Right atrium auricular region (tissue), 2 donors: ENCODE measurements at regions not wholly inside any gene's neighbourhood (a gene's known extent, or its start where the extent isn't known, plus 50 kb on each side); places are given as distances from the start of the nearest gene placed in this dataset.

Source experiments
- DNase-seq: peaks from one replicate; pipeline ENCODE4 v3.0.0-alpha.2; 2019; ENCODE audit warnings: low spot score
- H3K27ac ChIP-seq, 2 donors: fragments of 200-600 bp; sonication (generic); 1 replicate in 1 of 2; 2 replicates in 1 of 2; pipeline ENCODE4 v1.5.1; 2016 to 2019
- H3K27me3 ChIP-seq, 2 donors: fragments of 200-600 bp; sonication (generic); one replicate each; pipeline versions ENCODE4 v1.5.1 to v1.6.0; 2017 to 2019
- H3K36me3 ChIP-seq: fragments of 200-600 bp; sonication (generic); one replicate; pipeline ENCODE4 v1.5.1; 2016
- H3K4me1 ChIP-seq, 2 donors: fragments of 200-600 bp; sonication (generic); one replicate each; pipeline versions ENCODE4 v1.5.1 to v1.6.0; 2017 to 2019
- H3K4me3 ChIP-seq, 2 donors: fragments of 200-600 bp; sonication (generic); 1 replicate in 1 of 2; 2 replicates in 1 of 2; pipeline ENCODE4 v1.5.1; 2017 to 2019; ENCODE audit warnings: mild to moderate bottlenecking in 1 of 2, moderate library complexity in 1 of 2
- H3K9me3 ChIP-seq, 2 donors: fragments of 200-600 bp; sonication (generic); one replicate each; pipeline ENCODE4 v1.5.1; 2019
- TF ChIP-seq, protein P1 (sequence below), 2 donors: fragments of 200-600 bp; sonication (generic); IDR thresholded peaks; one replicate each; pipeline ENCODE4 v1.5.1; 2019; ENCODE audit warnings: antibody characterized with exemption in 2 of 2

DNA sequence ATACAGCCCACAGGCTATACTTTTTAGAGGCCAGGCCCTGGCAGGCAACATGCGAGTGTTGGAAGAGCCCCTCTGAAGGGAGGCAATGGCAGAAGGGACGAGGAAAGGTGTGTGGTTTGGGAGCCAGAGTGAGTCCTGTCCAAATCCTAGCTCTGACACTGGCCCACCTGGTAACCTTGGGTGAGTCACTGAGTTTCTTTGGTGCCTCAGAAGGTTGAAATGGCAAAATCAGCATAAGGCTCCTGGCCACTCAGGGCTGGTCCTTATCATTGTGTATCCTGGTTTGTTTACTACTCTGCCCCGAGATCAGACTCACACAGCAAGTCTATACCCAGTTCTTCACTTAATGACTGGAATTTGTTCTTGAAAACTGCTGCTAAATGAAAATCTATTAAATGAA lies 71.4 kb upstream of the TLE3 start:
- no peak for DNase-seq
- Histone ChIP-seq H3K36me3 (no peaks in the 10 kb centered on the region), H3K27me3 (no peaks in the 10 kb centered on the region), H3K27ac (no peak overlapping the region), H3K4me3 (no peak overlapping the region), H3K9me3 (no peaks in the 10 kb centered on the region), H3K4me1 (peaks cover 0 to 29% of the 10 kb centered on the region in 2 donors)
- TF ChIP-seq, protein P1, sequence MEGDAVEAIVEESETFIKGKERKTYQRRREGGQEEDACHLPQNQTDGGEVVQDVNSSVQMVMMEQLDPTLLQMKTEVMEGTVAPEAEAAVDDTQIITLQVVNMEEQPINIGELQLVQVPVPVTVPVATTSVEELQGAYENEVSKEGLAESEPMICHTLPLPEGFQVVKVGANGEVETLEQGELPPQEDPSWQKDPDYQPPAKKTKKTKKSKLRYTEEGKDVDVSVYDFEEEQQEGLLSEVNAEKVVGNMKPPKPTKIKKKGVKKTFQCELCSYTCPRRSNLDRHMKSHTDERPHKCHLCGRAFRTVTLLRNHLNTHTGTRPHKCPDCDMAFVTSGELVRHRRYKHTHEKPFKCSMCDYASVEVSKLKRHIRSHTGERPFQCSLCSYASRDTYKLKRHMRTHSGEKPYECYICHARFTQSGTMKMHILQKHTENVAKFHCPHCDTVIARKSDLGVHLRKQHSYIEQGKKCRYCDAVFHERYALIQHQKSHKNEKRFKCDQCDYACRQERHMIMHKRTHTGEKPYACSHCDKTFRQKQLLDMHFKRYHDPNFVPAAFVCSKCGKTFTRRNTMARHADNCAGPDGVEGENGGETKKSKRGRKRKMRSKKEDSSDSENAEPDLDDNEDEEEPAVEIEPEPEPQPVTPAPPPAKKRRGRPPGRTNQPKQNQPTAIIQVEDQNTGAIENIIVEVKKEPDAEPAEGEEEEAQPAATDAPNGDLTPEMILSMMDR (IDR thresholded peaks at IDR 0.05): no peak

DNA sequence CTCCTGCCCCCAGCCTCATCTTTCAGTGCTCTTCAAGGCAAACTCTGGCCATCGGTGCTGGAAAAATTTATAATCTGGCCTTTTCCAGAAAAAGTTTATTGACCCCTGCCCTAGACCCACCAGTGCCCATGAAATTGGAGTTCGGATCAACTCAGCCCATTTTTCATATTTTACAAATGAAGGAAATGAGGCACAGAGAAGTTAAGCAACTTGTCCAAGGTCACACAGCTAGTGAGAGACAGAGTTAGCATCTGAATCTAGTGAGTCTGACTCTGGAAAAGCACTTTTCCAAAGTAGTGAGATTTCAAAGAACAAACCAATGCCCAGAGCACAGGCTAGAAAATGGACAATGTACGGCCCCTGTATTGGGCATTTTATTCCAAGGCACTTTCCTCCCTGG lies 69.4 kb upstream of the TLE3 start:
- no peak for DNase-seq
- Histone ChIP-seq H3K36me3 (no peaks in the 10 kb centered on the region), H3K27ac (no peak overlapping the region), H3K4me3 (no peak overlapping the region), H3K4me1 (peaks cover 0 to 29% of the 10 kb centered on the region in 2 donors), H3K27me3 (no peaks in the 10 kb centered on the region), H3K9me3 (no peaks in the 10 kb centered on the region)
- TF ChIP-seq, protein P1 (IDR thresholded peaks at IDR 0.05): no peak

DNA sequence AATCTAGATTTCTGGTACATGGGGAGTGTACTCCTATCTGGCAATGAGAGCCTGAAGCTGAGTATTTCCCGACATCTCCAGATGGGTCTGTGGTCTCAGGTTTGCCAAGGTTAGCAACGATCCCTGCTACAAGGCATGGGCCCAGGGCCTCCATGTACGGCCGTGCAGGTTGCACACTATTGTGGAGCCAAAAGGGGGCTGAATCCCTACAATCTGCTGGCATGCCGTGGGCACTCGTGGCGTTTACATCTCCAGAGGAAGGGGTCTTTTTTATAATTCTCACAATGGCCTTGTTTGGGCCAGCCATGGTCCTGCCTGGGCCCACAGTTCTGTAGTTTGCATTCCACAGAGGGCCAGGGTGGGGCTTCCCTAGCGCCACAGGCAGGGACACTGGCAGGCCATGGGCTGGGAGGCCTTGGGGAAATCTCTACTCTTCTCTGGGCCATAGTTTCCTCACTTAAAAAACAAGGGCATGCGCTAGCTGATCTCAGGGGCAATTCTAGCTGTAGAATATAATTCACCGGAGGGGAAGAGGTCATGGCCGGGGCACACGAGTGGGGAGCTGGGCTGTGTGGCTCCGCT lies 68.9 kb upstream of the TLE3 start:
- H3K9me3 ChIP-seq: no peaks in the 10 kb centered on the region
- peaks cover 0 to 29% of the 10 kb centered on the region in 2 donors for H3K4me1 ChIP-seq
- H3K4me3 ChIP-seq: no peak overlapping the region
- H3K27me3 ChIP-seq: no peaks in the 10 kb centered on the region
- no peak overlapping the region for H3K27ac ChIP-seq
- TF ChIP-seq, protein P1 (IDR thresholded peaks at IDR 0.05): no peak
- H3K36me3 ChIP-seq: no peaks in the 10 kb centered on the region
- DNase-seq: no peak

DNA sequence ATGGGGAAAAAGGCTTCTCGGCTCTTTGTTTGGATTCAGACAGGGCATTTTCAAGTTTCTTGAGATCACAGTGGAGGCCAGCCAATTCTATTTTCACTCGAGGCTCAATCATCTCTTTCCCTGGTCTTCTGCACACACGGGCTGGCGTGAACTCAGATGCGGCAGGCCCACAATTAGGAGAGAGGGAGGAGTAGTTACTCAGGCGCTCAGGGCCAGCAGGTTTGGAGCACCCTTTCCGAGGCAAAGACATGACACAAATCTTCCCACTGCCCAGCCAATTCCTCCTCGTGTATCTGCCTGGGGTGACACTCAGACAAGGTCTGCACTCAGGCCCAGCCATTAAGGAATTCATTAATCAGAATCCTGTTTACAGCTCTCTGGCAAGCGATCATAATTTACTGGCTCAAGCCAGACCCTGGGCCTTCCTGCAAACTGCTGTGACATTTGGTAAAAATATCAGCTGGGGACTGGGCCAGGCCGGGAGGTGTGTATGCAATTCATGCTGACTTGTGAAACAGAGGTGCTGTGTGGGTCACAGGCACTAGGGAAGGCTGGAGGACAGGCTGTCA lies 68.1 kb upstream of the TLE3 start:
- Histone ChIP-seq H3K27ac (peak overlapping the region; percentile 62 to 73), H3K4me3 (no peak overlapping the region), H3K36me3 (no peaks in the 10 kb centered on the region), H3K4me1 (peaks cover 0 to 35% of the 10 kb centered on the region in 2 donors), H3K27me3 (no peaks in the 10 kb centered on the region), H3K9me3 (no peaks in the 10 kb centered on the region)
- TF ChIP-seq, protein P1 (IDR thresholded peaks at IDR 0.05): no peak
- peak; percentile 80 for DNase-seq

DNA sequence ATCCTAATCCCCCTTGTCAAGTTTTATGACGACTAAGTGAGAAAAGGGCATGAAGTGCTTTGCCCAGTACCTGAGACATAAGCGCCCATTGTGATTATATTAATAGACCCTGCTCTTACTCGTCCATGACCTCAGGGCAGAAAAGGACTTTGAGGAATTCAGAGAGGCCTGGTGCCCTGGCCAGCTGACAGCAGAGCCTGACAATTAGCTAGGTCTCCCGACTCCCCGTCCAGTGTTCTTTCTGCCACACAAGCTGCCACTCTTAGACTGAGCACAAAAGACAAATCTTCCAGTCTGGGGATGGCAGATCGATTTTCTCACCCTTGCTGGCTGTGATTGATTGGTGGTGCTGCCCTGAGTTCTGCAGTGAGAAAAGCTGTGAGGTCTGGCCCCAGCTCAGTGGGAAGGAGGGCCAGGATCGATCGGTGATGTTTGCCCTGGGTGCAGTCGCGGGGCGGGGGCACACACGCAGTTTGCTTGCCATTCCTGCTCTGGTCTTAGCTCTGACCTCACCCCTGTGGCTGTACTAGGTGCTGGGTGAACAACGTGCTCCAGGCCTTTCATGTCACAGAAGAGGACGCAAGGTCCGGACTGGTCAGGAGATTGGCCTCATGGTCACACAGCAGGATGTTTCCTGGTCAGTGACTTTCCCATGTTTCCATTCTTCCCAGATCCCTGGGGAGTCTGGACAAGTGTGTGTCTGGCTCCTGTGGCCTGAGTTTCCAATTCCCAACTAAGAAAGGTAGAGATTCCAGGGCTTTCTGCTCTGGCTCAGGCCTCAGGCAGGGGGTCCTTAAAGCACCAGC lies 67.4 kb upstream of the TLE3 start:
- Histone ChIP-seq H3K9me3 (no peaks in the 10 kb centered on the region), H3K4me3 (no peak overlapping the region), H3K4me1 (peaks cover 0 to 41% of the 10 kb centered on the region in 2 donors), H3K27ac (peak overlapping the region; percentile 62 to 73), H3K36me3 (no peaks in the 10 kb centered on the region), H3K27me3 (no peaks in the 10 kb centered on the region)
- DNase-seq: no peak
- TF ChIP-seq, protein P1 (IDR thresholded peaks at IDR 0.05): no peak
